ENCODE measurements at regions not wholly inside any gene's neighbourhood (a gene's known extent, or its start where the extent isn't known, plus 50 kb on each side); places are given as distances from the start of the nearest gene placed in this dataset.

DNA sequence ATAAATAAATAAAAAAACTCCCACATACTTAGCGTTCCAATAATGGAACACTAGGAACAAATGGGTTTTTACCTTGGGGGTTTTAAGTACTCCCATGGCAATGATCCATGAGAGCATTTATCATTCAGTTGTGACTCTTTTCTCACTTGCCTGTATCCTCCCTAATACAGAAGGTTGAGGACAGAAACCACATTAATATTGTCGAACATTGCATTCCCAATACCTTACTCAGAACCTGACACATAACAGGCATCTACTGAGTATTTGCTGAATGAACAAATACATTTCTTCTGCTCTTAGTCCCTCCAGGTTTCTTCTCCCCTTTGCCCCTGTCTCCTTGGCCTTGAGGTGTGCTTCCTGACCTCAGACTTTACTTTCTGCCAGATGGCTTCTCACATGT is 175.9 kb downstream of the CEMIP2 start:
- WGBS, 2 donors: 96 to 98% methylated on average over 2 of the region's 2 CpGs
- no peak overlapping the region for H3K27ac ChIP-seq
- H3K4me1 ChIP-seq: no peaks in the 10 kb centered on the region
- intact Hi-C loops (cut with DNase I): no loop called here
- no peak for ATAC-seq
- no peak overlapping the region for H3K4me3 ChIP-seq
- TF ChIP-seq, protein P1, sequence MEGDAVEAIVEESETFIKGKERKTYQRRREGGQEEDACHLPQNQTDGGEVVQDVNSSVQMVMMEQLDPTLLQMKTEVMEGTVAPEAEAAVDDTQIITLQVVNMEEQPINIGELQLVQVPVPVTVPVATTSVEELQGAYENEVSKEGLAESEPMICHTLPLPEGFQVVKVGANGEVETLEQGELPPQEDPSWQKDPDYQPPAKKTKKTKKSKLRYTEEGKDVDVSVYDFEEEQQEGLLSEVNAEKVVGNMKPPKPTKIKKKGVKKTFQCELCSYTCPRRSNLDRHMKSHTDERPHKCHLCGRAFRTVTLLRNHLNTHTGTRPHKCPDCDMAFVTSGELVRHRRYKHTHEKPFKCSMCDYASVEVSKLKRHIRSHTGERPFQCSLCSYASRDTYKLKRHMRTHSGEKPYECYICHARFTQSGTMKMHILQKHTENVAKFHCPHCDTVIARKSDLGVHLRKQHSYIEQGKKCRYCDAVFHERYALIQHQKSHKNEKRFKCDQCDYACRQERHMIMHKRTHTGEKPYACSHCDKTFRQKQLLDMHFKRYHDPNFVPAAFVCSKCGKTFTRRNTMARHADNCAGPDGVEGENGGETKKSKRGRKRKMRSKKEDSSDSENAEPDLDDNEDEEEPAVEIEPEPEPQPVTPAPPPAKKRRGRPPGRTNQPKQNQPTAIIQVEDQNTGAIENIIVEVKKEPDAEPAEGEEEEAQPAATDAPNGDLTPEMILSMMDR (IDR thresholded peaks at IDR 0.05): no peak
- peaks cover 0 to 4% (median 0%) of the 10 kb centered on the region in 7 donors for H3K27me3 ChIP-seq
- no peaks in the 10 kb centered on the region for H3K36me3 ChIP-seq
- no peak for DNase-seq
- peaks cover 0 to 2% (median 0%) of the 10 kb centered on the region in 11 donors for H3K9me3 ChIP-seq

DNA sequence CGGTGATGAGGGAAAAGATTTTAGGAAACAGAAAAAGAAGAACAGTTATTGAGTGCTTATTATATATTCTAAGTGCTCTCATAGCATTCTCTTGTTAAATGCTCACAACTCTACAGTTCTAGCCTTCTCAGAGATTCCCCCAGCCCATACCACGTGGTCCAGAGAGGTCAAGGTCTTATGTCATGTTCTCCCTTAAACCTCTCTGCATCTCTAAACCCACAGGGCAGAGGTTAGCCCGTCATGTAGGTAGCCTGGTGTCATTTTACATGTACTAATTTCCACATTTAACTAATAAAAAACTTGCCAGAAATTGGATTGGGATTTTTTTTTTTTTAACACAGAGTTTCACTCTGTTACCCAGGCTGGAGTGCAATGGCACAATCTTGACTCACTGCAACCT is 178.0 kb downstream of the CEMIP2 start:
- no peaks in the 10 kb centered on the region for H3K4me1 ChIP-seq
- no peak overlapping the region for H3K4me3 ChIP-seq
- TF ChIP-seq, protein P1 (IDR thresholded peaks at IDR 0.05): no peak
- DNase-seq (no peak), ATAC-seq (no peak)
- H3K36me3 ChIP-seq: no peaks in the 10 kb centered on the region
- intact Hi-C loops (cut with DNase I): no loop called here
- H3K9me3 ChIP-seq: no peaks in the 10 kb centered on the region
- H3K27me3 ChIP-seq: no peaks in the 10 kb centered on the region
- 54 to 65% methylated on average over 3 of the region's 3 CpGs for WGBS, 2 donors
- no peak overlapping the region for H3K27ac ChIP-seq

- no peak overlapping the region for H3K4me3 ChIP-seq
- H3K36me3 ChIP-seq: no peaks in the 10 kb centered on the region
- peak in 1 of 2 donors; percentile 6 for DNase-seq
- H3K27ac ChIP-seq: no peak overlapping the region
- no peaks in the 10 kb centered on the region for H3K27me3 ChIP-seq
- intact Hi-C loops (cut with DNase I): no loop called here
- H3K9me3 ChIP-seq: no peaks in the 10 kb centered on the region
- WGBS, 2 donors: 71 to 73% methylated on average over 6 of the region's 6 CpGs
- TF ChIP-seq, protein P1 (IDR thresholded peaks at IDR 0.05): no peak
- no peaks in the 10 kb centered on the region for H3K4me1 ChIP-seq
- no peak for ATAC-seq
Measured at GRCh38 chr9:71589612-71590011, 178.7 kb downstream of the CEMIP2 start.

- TF ChIP-seq, protein P1 (IDR thresholded peaks at IDR 0.05): no peak
- intact Hi-C loops (cut with DNase I): no loop called here
- no peak overlapping the region for H3K4me3 ChIP-seq
- H3K36me3 ChIP-seq: no peaks in the 10 kb centered on the region
- no peak overlapping the region for H3K27ac ChIP-seq
- no peaks in the 10 kb centered on the region for H3K9me3 ChIP-seq
- no peak for ATAC-seq
- H3K27me3 ChIP-seq: no peaks in the 10 kb centered on the region
- DNase-seq: no peak
- WGBS, 2 donors: 91 to 92% methylated on average over 5 of the region's 5 CpGs
- H3K4me1 ChIP-seq: no peaks in the 10 kb centered on the region
Measured at GRCh38 chr9:71587576-71588362, 180.5 kb downstream of the CEMIP2 start.
